Adrenal gland (tissue), 9 donors: ENCODE measurements at regions not wholly inside any gene's neighbourhood (a gene's known extent, or its start where the extent isn't known, plus 50 kb on each side); places are given as distances from the start of the nearest gene placed in this dataset.

Experiments
- DNase-seq, 7 donors: peaks; one replicate each; pipeline ENCODE4 v3.0.0-alpha.2; 2019 to 2020
- H3K27ac ChIP-seq, 5 donors: fragments of 200-600 bp; sonication (generic) in 4 of 5; 1 replicate in 3 of 5; 2 replicates in 2 of 5; pipeline versions ENCODE4 v1.5.1 to v1.8.0; 2016 to 2020; ENCODE audit warnings: mild to moderate bottlenecking in 1 of 5
- H3K27me3 ChIP-seq: fragments of 200-600 bp; 2 replicates; pipeline ENCODE4 v1.8.0; 2021
- H3K36me3 ChIP-seq, 2 donors: fragments of 200-600 bp; replicated peaks in 1 of 2; 1 replicate in 1 of 2; 2 replicates in 1 of 2; pipeline versions ENCODE4 v1.5.1 to v1.8.0; 2018 to 2022
- H3K4me1 ChIP-seq, 2 donors: fragments of 200-600 bp; replicated peaks in 1 of 2; 1 replicate in 1 of 2; 2 replicates in 1 of 2; pipeline versions ENCODE4 v1.5.1 to v1.8.0; 2018 to 2021
- H3K4me3 ChIP-seq, 4 donors: fragments of 200-600 bp; sonication (generic) in 3 of 4; one replicate each; pipeline ENCODE4 v1.5.1; 2016 to 2018
- H3K9me3 ChIP-seq, 3 donors: fragments of 200-600 bp; sonication (generic) in 1 of 3; replicated peaks in 1 of 3; 1 replicate in 2 of 3; 2 replicates in 1 of 3; pipeline versions ENCODE4 v1.5.1 to v1.8.0; 2016 to 2021
- POLR2A ChIP-seq, 2 donors: fragments of 450-650 bp; IDR thresholded peaks; one replicate each; pipeline ENCODE4 v1.6.1; 2017; ENCODE audit warnings: antibody characterized with exemption in 2 of 2, mild to moderate bottlenecking in 2 of 2, moderate library complexity in 1 of 2
- WGBS, 4 donors: extraction: QIAGEN DNeasy Blood & Tissue Kit in 2 of 4; methylation state at CpG; one replicate each; pipeline versions ENCODE4 v1.1.5 to v1.1.7; 2013 to 2017; 5-methylcytosine and 5-hydroxymethylcytosine counted together
- intact Hi-C, 2 donors: fragments of 100-400 bp; cut with DNase I; formaldehyde crosslinking; loops; one replicate each; pipeline versions ENCODE4 v1.14.1 to v1.15.0; 2022 to 2023
- TF ChIP-seq, protein P1 (sequence below), 6 experiments: fragments of 450-650 bp in 4 of 6; fragments of 200-600 bp in 2 of 6; sonication (generic) in 1 of 6; IDR thresholded peaks; 1 replicate in 5 of 6; 2 replicates in 1 of 6; pipeline versions ENCODE4 v1.5.1 to v1.8.0; 2016 to 2021; ENCODE audit warnings: antibody characterized with exemption in 6 of 6, mild to moderate bottlenecking in 2 of 6, moderate library complexity in 1 of 6
- donor health status: healthy with polysubstance abuse.
- donor health status: Bipolar disorder and iron deficiency.
- donor health status: DM: yes; HTN: yes; CAD: no.
- donor health status: DM: no; HTN: no; CAD: no.
- donor health status: DM: no; HTN: no; CAD: no.

DNA sequence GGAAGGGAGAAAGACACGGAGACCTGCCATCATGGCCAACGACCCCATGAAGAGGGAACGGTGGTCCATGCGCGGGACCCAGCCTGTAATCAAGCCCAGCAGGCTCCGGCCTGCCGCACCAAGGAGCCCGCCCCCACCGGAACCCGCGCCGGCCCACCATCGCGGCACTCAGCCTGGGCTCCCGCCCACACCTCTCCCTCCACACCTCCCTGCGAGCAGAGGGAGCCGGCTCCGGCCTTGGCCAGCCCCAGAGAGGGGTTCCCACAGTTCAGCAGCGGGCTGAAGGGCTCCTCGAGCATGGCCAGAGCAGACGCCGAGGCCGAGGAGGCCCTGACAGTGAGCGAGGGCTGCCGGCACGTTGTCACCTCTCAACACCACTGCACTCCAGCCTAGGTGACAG lies 1302.8 kb upstream of the CNTN5 start:
- intact Hi-C loops = no loop called here
- Histone ChIP-seq H3K36me3 (no peaks in the 10 kb centered on the region), H3K27me3 (no peaks in the 10 kb centered on the region), H3K4me1 (no peaks in the 10 kb centered on the region), H3K27ac (no peak overlapping the region), H3K4me3 (no peak overlapping the region), H3K9me3 (no peaks in the 10 kb centered on the region)
- no peak for TF ChIP-seq POLR2A (IDR thresholded peaks at IDR 0.05)
- TF ChIP-seq, protein P1, sequence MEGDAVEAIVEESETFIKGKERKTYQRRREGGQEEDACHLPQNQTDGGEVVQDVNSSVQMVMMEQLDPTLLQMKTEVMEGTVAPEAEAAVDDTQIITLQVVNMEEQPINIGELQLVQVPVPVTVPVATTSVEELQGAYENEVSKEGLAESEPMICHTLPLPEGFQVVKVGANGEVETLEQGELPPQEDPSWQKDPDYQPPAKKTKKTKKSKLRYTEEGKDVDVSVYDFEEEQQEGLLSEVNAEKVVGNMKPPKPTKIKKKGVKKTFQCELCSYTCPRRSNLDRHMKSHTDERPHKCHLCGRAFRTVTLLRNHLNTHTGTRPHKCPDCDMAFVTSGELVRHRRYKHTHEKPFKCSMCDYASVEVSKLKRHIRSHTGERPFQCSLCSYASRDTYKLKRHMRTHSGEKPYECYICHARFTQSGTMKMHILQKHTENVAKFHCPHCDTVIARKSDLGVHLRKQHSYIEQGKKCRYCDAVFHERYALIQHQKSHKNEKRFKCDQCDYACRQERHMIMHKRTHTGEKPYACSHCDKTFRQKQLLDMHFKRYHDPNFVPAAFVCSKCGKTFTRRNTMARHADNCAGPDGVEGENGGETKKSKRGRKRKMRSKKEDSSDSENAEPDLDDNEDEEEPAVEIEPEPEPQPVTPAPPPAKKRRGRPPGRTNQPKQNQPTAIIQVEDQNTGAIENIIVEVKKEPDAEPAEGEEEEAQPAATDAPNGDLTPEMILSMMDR (IDR thresholded peaks at IDR 0.05) = no peak
- WGBS, 4 donors = 95 to 97% (median 97%) methylated on average over 8 to 26 of the region's 26 CpGs
- no peak for DNase-seq

DNA sequence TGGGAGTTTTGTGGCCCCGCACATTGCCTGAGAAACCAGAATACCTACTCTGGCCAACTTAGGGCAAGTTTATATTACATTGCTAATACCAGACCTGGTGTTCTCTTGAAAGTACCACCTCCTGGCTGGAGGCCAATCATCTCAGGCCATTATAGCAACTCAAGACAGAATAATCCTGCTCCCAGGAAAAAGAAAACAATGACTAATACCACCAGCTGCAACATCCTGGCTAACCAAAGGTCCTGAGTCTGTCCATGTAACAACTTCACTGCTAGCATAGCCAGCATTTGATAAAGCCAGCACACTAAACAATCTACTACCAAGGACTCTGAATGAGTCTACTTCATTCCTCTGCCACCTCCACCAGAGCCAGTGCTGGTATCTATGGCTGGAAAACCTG lies 1298.7 kb upstream of the CNTN5 start:
- intact Hi-C loops = no loop called here
- TF ChIP-seq POLR2A (IDR thresholded peaks at IDR 0.05) = no peak
- TF ChIP-seq, protein P1 (IDR thresholded peaks at IDR 0.05) = no peak
- H3K9me3 ChIP-seq = no peaks in the 10 kb centered on the region
- H3K4me1 ChIP-seq = no peaks in the 10 kb centered on the region
- H3K36me3 ChIP-seq = no peaks in the 10 kb centered on the region
- no peaks in the 10 kb centered on the region for H3K27me3 ChIP-seq
- no peak overlapping the region for H3K4me3 ChIP-seq
- DNase-seq = no peak
- no peak overlapping the region for H3K27ac ChIP-seq
- 98 to 100% (median 100%) methylated on average over 1 of the region's 1 CpG for WGBS, 4 donors

DNA sequence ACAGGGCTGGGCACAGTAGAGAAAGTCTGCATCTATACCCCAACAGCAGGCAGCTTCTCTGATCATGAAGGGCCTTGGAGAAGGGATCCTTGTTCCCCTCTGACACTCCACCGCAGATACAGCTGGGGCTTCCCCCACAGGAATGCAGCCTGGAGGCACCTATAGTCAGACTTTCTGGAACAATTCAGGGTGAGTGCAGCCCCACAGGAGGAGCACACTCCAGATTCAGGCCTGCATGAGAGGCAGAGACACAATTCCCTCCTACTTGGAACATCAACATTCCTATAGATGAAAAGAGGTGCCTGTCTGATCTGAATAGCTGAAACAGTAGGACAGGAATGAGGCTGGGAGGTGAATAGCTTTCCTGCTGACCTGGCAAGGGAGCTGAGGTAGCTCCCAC lies 1298.0 kb upstream of the CNTN5 start:
- H3K27ac ChIP-seq = no peak overlapping the region
- no peaks in the 10 kb centered on the region for H3K36me3 ChIP-seq
- DNase-seq = no peak
- 98 to 100% (median 100%) methylated on average over 1 of the region's 1 CpG for WGBS, 4 donors
- intact Hi-C loops = no loop called here
- TF ChIP-seq, protein P1 (IDR thresholded peaks at IDR 0.05) = no peak
- TF ChIP-seq POLR2A (IDR thresholded peaks at IDR 0.05) = no peak
- H3K4me1 ChIP-seq = no peaks in the 10 kb centered on the region
- H3K4me3 ChIP-seq = no peak overlapping the region
- no peaks in the 10 kb centered on the region for H3K9me3 ChIP-seq
- H3K27me3 ChIP-seq = no peaks in the 10 kb centered on the region

DNA sequence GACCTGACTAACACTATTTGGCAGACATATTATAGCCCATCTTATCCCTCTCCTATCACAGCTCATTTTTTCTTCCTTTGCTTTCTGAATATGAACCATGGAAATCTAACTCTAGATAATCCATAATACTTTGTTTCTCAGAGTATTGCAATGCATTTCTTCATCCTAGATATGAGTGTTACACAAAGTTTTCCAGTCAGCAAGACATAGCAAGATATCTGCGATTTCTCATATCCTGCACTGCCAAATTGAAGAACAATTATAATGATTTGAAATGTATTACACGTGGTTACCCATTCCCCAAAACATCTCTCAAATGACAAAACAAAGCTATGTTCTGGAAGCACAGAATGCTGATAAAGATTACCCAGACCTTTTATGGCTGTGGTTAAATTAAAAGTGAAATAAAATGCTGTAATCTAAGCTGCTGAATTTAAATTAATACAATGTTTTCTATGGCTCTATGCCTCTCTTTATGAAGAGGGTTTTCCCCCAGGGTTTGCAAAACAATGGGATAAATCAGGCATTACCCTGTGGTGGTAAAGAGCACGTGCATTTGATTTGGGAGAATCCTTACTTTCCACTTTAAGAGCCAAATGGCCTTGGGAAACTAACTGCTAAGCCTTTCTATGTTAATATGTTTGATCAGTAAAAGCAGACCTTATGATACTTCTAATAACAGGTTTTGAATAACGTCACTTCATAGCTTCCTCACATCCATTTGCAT lies 1291.0 kb upstream of the CNTN5 start:
- DNase-seq = no peak
- no peaks in the 10 kb centered on the region for H3K4me1 ChIP-seq
- H3K9me3 ChIP-seq = no peaks in the 10 kb centered on the region
- no peak overlapping the region for H3K27ac ChIP-seq
- TF ChIP-seq, protein P1 (IDR thresholded peaks at IDR 0.05) = no peak
- no peak for TF ChIP-seq POLR2A (IDR thresholded peaks at IDR 0.05)
- no peak overlapping the region for H3K4me3 ChIP-seq
- no peaks in the 10 kb centered on the region for H3K27me3 ChIP-seq
- no peaks in the 10 kb centered on the region for H3K36me3 ChIP-seq
- intact Hi-C loops = no loop called here
- 38 to 49% (median 43%) methylated on average over 4 of the region's 4 CpGs for WGBS, 4 donors
